GM12872 (cell line): ENCODE measurements at regions not wholly inside any gene's neighbourhood (a gene's known extent, or its start where the extent isn't known, plus 50 kb on each side); places are given as distances from the start of the nearest gene placed in this dataset.

Experiments
- TF ChIP-seq, protein P1 (sequence below): IDR thresholded peaks from 3 replicates; pipeline ENCODE4 v1.5.1; 2011; ENCODE audit warnings: low read depth, mild to moderate bottlenecking, low read length, moderate library complexity; ENCODE audit not compliant: insufficient read depth

DNA sequence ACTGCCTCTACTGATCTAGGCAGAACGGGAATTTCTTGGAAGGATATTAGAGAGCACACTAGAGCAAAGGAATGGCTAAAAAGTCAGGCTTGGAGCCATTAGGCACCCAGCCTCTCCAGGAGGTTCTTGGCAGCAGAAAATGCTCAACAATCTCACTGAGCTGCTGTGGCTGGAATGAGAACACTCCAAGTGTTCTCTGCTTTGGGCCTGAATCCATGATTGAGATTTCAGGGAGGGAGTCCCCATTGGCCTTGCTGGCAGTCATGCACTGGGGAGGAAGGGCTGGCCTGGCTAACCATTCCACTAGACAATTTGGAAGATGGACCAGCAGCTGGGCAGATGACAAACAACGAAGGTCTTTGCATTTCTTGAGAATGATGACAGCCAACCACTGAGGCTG lies 362.6 kb downstream of the SHQ1 start:
- TF ChIP-seq, protein P1, sequence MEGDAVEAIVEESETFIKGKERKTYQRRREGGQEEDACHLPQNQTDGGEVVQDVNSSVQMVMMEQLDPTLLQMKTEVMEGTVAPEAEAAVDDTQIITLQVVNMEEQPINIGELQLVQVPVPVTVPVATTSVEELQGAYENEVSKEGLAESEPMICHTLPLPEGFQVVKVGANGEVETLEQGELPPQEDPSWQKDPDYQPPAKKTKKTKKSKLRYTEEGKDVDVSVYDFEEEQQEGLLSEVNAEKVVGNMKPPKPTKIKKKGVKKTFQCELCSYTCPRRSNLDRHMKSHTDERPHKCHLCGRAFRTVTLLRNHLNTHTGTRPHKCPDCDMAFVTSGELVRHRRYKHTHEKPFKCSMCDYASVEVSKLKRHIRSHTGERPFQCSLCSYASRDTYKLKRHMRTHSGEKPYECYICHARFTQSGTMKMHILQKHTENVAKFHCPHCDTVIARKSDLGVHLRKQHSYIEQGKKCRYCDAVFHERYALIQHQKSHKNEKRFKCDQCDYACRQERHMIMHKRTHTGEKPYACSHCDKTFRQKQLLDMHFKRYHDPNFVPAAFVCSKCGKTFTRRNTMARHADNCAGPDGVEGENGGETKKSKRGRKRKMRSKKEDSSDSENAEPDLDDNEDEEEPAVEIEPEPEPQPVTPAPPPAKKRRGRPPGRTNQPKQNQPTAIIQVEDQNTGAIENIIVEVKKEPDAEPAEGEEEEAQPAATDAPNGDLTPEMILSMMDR = no peak

DNA sequence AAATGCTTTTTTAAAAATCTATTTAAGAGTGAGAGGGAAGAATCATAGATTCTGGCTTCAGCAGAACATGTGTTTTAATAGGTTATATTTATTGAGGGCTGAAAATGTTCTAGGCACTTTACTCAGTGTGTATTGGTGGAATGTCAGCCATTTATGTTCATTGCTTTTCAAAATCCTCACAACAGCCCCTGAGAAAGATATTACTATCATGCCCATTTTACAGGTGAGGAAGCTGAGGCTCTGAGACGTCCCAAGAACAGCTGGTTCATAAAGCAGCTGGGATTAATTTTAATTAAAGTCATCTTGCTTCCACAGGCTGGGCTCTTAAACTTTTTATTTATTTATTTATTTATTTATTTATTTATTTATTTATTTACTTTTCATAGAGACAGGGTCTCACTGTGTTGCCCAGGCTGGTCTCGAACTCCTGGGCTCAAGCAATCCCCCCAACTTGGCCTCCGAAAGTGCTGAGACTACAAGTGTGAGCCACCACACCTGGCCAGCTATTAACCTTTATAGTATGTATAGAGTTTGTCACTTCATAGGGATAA lies 364.6 kb downstream of the SHQ1 start:
- TF ChIP-seq, protein P1 = no peak

DNA sequence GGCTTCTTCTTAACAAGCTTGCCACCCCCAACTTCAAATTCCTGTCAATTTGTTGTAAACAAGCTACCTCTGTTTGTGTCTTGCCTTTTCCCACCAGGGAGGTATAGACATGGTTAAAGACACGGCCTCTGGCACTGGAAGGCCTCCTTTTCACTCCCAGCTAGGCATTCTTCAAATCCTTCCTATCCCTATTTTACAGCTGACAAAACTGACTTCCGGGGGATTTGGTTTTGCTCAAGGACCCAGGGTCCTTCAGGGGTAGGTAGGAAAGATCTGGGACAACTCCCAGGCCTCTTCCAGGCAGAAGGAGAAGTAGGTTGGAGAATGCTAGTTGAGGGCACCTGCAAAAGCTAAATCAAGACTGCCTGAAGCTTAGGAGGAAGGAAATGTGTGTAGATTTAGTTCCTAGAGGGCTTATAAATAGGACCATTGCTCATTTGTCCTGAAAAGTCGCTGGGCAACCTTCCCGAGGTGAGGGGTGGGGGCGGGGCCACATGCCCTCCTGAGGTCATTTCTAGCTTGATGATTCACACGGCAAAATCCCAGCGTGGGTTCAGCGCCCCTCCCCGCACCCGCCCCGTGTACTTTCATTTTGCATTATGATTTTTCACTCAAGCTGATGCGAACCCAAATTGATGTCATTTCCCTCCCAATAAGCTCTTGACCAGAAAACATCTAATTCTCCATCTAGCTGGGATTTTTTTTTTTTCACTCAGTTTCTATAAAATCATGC lies 365.5 kb downstream of the SHQ1 start:
- TF ChIP-seq, protein P1 = no peak

DNA sequence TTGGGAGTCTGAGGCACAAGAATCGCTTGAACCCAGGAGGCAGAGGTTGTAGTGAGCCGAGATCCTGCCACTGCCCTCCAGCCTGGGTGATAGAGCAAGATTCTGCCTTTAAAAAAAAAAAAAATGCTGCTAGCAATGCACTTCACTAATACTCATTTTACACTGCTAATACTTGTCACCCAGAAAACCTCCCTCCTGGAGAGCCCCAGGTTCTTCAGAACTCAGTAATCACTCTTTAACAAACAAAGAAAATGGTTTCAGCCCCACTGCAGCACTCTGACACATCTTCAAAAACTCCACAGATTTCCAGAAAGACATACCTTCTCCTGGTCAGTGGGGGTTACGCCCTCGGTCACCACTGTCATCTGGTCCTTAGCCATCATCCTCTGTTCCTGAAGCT lies 366.7 kb downstream of the SHQ1 start:
- TF ChIP-seq, protein P1 = no peak

DNA sequence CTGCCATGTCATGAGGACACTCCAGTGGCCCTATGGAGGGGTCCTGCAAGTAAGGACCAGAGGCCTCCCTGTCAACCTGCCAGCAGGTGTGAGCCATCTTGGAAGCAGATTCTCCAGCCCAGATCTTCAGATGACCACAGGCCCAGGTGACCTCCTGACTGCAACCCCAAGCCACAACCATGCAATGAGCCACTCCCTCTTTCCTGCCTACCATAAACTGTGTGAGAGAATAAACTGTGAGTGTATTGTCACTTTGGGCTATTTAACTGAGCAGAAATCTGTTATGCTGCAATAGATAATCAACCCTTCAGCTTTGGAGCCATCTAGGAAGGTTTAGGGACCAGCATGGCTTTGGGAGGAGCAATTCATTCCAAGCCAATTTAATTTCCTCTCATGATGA lies 367.9 kb downstream of the SHQ1 start:
- TF ChIP-seq, protein P1 = no peak

DNA sequence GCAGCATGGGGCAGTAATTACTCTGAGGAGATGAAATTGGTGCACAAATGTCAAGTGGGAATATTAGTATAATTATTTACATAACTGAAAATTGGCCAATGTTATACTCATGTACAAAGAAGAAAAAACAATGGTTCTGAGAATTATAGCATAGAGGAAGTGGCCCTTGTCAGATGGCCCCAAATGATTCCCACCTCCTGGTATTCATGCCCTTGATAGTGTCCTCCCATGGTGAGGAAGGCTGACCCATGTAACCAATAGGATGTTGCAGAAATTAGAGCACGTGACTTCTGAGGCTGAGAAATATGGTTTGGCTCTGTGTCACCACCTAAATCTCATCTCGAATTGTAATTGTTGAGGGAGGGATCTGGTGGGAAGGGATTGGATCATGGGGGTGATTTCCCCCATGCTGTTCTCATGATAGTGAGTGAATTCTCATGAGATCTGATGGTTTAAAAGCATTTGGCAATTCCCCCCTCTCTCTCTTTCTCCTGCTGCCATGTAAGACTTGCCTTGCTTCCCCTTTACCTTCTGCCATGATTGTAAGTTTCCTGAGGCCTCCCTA lies 368.5 kb downstream of the SHQ1 start:
- TF ChIP-seq, protein P1 = no peak

DNA sequence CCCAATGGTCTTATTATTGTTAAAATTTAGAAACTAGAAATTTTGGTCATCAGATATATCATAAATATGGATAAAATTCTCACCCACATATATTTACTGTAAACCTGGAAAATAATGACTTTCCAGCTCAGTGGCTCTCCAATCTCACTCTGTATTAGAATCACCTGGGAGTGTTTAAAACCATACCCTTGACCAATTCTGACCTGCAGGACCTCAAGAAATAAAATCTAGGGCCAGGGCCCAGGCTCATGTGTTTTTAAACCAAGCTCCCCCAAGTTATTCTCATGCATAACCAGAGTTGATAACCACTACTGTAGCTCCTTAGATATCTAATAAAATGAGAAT lies 372.1 kb downstream of the SHQ1 start:
- TF ChIP-seq, protein P1 = no peak
